HEK293 (cell line): ENCODE measurements at regions not wholly inside any gene's neighbourhood (a gene's known extent, or its start where the extent isn't known, plus 50 kb on each side); places are given as distances from the start of the nearest gene placed in this dataset.

Experiments used
- CTCF ChIP-seq: fragments of 450-650 bp; formaldehyde crosslinking; IDR thresholded peaks from 2 replicates; pipeline ENCODE4 v1.5.1; 2016; ENCODE audit warnings: missing biosample characterization, missing genetic modification characterization
- HOXA7 ChIP-seq: sonication (generic); formaldehyde crosslinking; IDR thresholded peaks from 2 replicates; pipeline ENCODE4 v1.8.1; 2022; ENCODE audit warnings: missing genetic modification reagents, borderline replicate concordance
- KLF10 ChIP-seq: fragments of 450-650 bp; IDR thresholded peaks from 2 replicates; pipeline ENCODE4 v1.5.1; 2018; ENCODE audit warnings: missing biosample characterization, mild to moderate bottlenecking, missing genetic modification characterization
- TCF7L2 ChIP-seq: IDR thresholded peaks from 2 replicates; pipeline ENCODE4 v1.6.1; 2011; ENCODE audit warnings: low read depth, mild to moderate bottlenecking, inconsistent platforms, low read length, moderate library complexity, borderline replicate concordance
- YY1 ChIP-seq: fragments of 450-650 bp; formaldehyde crosslinking; IDR thresholded peaks from 2 replicates; pipeline ENCODE4 v1.5.1; 2018; ENCODE audit warnings: missing biosample characterization, missing genetic modification characterization
- ZNF837 ChIP-seq: fragments of 450-650 bp; formaldehyde crosslinking; IDR thresholded peaks from 2 replicates; pipeline ENCODE4 v1.5.1; 2016; ENCODE audit warnings: missing biosample characterization, missing genetic modification characterization

- TF ChIP-seq KLF10 (tag by site-specific recombination) (no peak), CTCF (tag by site-specific recombination) (no peak), HOXA7 (CRISPR knock-in tag) (no peak), ZNF837 (tag by site-specific recombination) (no peak), YY1 (tag by site-specific recombination) (no peak), TCF7L2 (no peak)
Measured at GRCh38 chr5:109944461-109944860, 254.7 kb downstream of the MAN2A1 start.
